ENCODE measurements at regions not wholly inside any gene's neighbourhood (a gene's known extent, or its start where the extent isn't known, plus 50 kb on each side); places are given as distances from the start of the nearest gene placed in this dataset.
A peak's percentile ranks its signal among the peaks of the same experiment; 100 is the strongest.
"Not testable (repeated sequence)": the region's sequence is repeated elsewhere in the genome, so short reads cannot be mapped to it uniquely, and the experiment has no call there.

- no peak for DNase-seq (ENCODE audit: low spot score)
These were observed 132.6 kb downstream of the CUL2 start for GRCh38 chr10:34957531-34957930.

DNA sequence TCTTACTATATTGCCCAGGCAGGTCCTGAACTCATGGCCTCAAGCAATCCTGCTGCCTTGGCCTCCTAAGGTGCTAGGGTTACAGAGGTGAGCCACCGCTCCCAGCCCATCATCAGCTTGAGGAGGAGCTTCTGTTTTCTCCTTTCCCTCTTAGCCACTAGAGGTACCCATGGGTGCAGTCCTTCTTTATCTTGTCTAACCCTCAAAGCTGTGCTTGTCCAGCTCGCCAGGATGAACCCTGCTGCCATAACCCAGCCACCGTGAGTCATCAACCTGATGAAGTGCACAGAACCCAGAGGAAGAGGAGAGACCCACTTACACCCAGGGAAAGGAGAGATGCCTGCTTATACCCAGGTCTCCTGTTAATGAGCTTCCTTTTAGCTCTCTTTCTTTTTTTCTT, 133.4 kb downstream of the CUL2 start:
- peak; percentile 67 for DNase-seq (ENCODE audit: low spot score)

DNA sequence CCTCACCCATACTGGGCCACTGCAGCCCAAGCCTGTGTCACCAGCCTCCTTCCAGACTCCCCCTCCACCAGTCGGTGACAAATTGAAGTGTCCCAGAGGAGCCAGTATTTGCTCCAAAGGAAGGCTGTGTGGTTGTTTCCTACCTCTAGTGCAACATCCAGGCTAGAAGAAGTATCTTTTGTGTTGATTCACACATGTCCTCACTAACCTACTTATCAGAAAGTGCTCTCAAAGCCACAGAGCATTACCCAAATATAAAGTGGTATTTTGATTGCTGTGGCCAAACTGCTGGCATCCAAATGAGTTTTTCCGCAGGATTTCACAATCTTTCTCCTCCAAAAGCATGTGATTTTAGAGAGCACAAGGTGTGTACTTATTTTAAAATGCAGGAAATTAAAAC, 134.8 kb downstream of the CUL2 start:
- DNase-seq (ENCODE audit: low spot score) = peak; percentile 19

DNA sequence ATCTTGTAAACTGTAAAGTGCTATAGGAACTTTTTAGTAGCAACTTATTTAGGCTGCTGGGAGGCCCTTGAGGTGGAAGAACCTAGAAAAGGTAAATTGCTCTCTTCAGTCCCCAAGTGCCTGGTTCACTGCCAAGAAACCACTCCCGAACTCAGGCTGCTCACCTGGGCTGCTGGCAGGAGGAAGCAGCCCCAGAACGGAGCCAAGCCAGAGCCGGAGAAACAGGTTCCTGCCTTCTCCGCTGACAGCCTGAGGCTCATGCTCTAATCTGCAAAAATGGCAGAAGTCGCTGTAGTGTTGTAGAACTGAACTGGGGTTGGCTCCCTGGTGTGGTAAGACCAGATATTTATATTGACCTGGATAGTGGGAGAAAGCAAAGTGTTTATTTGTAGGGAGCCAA, 136.0 kb downstream of the CUL2 start:
- no peak for DNase-seq (ENCODE audit: low spot score)

GRCh38 chr10:34951263-34951887, 136.3 kb upstream of the PARD3 start:
- peak; percentile 46 for DNase-seq (ENCODE audit: low spot score)

DNA sequence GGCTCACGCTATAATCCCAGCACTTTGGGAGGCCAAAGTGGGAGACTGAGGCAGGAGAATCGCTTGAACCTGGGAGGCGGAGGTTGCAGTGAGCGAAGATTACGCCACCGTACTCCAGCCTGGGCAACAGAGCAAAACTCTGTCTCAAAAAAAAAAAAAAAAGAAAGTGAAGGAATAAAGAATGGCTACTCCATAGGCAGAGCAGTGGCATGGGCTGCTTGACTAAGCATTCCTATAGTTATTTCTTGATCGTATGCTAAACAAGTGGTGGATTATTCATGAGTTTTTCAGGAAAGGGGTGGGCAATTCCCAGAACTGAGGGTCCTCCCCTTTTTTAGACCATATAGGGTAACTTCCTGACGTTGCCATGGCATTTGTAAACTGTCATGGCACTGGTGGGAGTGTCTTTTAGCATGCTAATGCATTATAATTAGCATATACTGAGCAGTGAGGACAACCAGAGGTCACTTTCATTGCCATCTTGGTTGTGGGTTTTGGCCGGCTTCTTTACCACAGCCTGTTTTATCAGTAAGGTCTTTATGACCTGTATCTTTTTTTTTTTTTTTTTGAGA, 130.9 kb upstream of the PARD3 start:
- DNase-seq (ENCODE audit: low spot score) = not testable (repeated sequence)

GRCh38 chr10:34941471-34942357, 126.6 kb upstream of the PARD3 start:
- no peak for DNase-seq (ENCODE audit: low spot score)

DNA sequence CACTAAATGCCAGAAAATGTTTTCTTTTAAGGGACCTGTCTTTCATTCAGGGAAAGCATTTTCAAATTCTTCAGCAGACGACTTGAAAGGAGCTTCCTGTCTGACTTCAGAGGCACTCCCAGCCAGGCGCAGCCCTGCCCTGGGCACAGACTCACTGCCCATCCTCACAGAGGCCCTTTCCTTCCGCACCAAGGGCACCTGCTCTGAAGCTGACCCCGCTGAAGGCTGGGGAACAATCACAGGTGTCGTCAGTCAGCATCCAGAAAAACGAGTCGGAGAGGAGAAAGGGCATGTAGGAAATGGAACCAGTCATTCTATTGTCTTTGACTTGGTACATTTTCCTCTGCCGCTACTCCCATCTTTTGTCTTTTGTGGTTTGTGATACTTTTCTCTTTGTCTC, 125.3 kb upstream of the PARD3 start:
- DNase-seq (ENCODE audit: low spot score) = no peak

DNA sequence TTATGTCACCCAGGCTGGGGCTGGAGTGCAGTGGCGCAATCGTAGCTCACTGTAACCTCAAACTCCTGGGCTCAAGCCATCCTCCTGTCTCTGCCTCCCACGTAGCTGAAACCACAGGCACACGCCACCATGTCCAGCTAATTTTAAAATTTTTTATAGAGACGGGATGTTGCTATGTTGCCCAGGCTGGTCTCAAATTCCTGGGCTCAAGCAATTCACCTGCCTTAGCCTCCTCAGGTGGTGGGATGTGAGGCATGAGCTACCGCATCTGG, 123.2 kb upstream of the PARD3 start:
- no peak for DNase-seq (ENCODE audit: low spot score)

DNA sequence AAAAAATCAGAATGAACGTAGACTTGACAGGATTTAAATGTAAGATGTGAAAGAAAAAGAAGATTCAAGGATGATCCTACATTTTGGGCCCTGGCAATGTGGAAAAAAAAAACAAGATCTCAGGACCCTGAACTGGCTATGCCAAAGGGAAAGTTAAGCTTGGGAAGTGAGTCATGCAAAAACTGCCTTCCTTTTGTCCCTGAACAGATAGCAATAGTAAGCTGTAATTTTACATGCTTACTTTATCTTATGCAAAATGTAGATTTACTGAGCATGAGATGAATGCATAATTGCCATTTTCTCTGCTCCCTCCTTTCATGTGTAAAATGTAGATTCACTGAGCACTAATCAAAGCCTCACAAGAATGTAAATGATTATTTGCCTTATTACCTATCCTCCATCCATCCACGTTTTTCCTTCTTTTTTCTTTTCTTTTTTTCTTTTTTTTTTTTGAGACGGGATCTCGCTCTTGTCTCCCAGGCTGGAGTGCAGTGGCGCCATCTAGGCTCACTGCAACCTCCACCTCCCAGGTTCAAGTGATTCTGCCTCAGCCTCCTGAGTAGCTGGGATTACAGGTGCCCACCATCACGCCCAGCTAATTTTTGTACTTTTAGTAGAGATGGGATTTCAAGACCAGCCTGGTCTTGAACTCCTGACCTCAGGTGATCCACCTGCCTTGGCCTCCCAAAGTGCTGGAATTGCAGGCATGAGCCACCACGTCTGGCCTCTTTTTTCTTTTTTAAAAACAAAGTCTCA, 122.7 kb upstream of the PARD3 start:
- peak; percentile 37 for DNase-seq (ENCODE audit: low spot score)

- DNase-seq (ENCODE audit: low spot score) = no peak
These were observed 121.0 kb upstream of the PARD3 start for GRCh38 chr10:34936061-34936460.

DNA sequence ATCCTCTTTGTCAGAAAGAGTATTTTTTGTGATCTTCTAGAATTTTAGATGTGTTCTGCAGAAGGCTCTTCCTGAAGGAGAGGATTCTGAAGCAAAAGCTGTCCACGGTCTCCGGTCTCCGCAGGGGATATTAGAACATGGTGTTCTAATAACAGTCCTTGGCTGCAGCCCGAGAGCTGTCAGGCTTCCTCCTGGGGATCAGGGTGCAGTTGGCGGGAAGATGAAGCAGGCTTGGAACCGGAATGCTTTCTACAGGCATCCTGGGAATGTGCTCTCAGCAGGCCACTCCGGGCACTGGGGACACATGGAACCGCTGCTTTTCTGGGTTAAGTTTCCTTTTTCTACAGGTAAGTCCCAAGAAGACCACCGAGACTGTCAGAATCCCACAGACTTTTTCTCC, 118.6 kb upstream of the PARD3 start:
- no peak for DNase-seq (ENCODE audit: low spot score)

GRCh38 chr10:34932235-34932634, 117.1 kb upstream of the PARD3 start:
- DNase-seq (ENCODE audit: low spot score) = no peak

- DNase-seq (ENCODE audit: low spot score) = no peak
These were observed 116.1 kb upstream of the PARD3 start for GRCh38 chr10:34931216-34931615.

DNA sequence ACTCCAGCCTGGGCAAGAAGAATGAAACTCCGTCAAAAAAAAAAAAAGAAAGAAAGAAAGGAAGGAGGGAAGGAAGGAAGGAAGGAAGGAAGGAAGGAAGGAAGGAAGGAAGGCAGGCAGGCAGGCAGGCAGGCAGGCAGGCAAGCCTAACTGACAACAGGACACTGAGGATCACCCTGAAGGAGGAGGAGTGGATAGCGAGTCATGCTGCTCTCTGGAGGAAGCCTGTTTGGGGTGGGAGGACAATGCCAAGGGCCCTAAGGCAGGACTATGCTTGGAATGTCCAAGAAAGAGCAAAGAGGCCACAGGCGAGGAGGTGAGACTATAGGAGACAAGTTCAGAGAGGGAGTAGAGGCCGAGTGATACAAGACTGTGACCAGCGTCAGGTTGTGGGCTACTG, 107.0 kb upstream of the PARD3 start:
- no peak for DNase-seq (ENCODE audit: low spot score)

- DNase-seq (ENCODE audit: low spot score) = no peak
These were observed 105.5 kb upstream of the PARD3 start for GRCh38 chr10:34920578-34920977.

- no peak for DNase-seq (ENCODE audit: low spot score)
These were observed 103.8 kb upstream of the PARD3 start for GRCh38 chr10:34918776-34919315.

DNA sequence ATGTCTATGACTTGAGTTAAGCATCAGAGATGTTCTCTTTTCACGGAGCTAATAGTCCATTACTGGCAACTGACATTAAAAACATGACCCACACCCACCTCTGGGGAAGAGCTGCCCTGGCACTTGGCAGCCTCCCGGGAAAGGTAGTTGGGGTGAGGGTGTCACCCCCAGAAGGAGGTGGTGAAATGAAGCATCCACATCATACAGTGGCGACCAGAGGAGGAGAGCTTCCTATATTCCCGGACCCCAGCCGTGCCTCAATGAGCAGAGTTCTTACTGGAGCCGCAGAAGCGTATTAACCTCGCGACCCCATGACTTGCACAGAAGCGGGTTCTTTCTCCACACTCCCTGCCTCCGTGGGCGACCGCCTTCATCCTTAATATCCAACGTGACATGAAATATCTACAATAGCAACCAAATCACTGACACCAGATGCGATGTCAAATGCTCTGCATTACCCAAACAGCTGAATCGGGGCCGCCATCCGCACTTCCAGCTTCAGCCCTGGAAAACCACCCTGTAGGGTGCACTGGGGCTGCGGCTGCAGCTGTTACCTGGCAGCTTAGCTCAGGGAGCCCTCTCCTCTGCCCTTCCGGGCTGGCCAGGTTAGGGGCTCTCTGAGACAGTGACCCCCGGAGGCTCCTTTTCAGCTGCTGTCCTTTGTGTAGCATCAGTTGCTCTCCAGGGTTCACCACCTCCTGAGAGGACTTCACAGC, 103.1 kb upstream of the PARD3 start:
- no peak for DNase-seq (ENCODE audit: low spot score)

DNA sequence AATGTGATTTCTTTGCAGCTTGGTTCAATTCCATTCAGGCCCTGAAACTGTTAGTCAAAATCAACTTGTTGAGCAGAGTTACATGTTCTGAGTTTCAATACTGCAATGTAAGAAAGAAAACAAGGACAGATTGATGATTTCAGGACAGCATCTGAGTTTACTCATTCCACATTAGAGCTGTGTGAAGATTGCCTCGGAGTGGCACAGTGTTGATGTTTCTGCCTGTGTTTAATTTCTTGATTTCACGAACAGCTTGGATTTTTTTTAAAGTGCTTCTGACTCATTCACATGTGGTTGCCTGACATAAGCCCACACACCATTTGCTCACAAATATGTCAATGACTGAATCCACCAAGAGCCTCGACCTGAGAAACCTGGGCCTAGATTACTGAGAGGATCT, 101.2 kb upstream of the PARD3 start:
- peak; percentile 62 for DNase-seq (ENCODE audit: low spot score)

GRCh38 chr10:34912771-34913170, 97.7 kb upstream of the PARD3 start:
- DNase-seq (ENCODE audit: low spot score) = no peak

- no peak for DNase-seq (ENCODE audit: low spot score)
These were observed 96.6 kb upstream of the PARD3 start for GRCh38 chr10:34911661-34912205.

Data from A172 (cell line).